ENCODE measurements at regions not wholly inside any gene's neighbourhood (a gene's known extent, or its start where the extent isn't known, plus 50 kb on each side); places are given as distances from the start of the nearest gene placed in this dataset.

DNA sequence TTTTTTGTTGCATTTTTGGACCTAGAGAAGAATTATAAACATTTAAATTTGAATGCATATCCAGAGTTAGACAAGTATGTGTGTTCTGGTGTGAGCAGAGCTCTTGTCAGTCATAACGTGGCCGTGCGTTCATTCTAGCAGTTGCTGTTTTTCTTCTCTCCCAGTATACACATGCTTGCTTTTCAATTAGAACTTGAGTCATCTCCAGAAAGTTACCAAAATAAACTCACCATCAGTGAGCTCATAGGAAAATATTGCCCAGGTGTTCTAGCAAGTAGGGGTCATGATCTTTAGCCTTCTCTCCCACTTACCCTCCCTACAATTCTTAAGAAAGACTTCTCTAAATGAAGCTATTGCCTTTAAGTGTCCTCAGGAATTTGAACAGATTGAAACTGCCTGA is 247.5 kb upstream of the TUT7 start (continued):
- TF ChIP-seq NRF1 (conservative IDR thresholded peaks at IDR 0.05 in 1 of 2, IDR thresholded peaks at IDR 0.05 in 1 of 2) = no peak
- TF ChIP-seq ZNF174 (CRISPR knock-in tag; IDR thresholded peaks at IDR 0.05) = no peak
- TF ChIP-seq FUS (optimal IDR thresholded peaks at IDR 0.05; ENCODE audit: low read depth, low read length) = no peak

DNA sequence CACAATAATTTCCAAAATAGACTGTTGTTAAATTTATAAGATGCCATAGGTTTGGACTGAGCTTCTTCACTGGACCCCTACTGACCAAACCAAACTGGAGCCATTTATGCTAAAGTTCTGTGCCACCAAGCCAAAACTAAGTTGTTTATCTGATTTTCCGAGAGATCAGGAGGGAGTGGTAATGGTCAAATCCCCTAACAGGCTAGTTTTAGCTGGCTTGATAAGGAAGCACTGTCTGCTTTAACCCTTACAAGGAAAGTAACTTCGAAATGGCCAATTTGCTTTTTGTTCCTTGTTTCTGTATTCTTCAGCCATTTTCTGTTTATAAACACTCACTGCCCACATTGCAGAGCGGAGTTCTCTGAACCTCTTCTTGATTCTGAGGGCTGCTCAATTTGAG is 246.8 kb upstream of the TUT7 start:
- H3K4me2 ChIP-seq (ENCODE audit: insufficient read depth, low read length) = no peak overlapping the region
- ChIA-PET CTCF (ENCODE audit: low intra/inter-chr PET ratio) (no interaction called here), POLR2A (interaction anchor here (0.8 to 1.2 kb wide), 2 partner anchors 15 to 368 kb away, joined by 3 read pairs; no protein-coding TSS in a partner anchor)
- H3K9ac ChIP-seq (ENCODE audit: insufficient read depth in 1 of 2, low read depth in 2 of 2, low read length in 2 of 2) = no peak overlapping the region
- ATAC-seq (no peak), FAIRE-seq (no peak), DNase-seq (ENCODE audit: extremely low read depth in 1 of 4, low spot score in 3 of 4) (no peak)
- H3K4me3 ChIP-seq = no peak overlapping the region
- no TSS peak for BruUV-seq (replicated peaks)
- WGBS (ENCODE audit: insufficient coverage, low coverage, missing lambda C conversion rate) = 0% methylated on average over 3 of the region's 3 CpGs
- no peak overlapping the region for H3K27ac ChIP-seq (ENCODE audit: extremely low read depth, low read depth, low read length)
- H3K27me3 ChIP-seq (ENCODE audit: control insufficient read depth in 2 of 2, insufficient read depth in 2 of 2, low read length in 2 of 2) = no peaks in the 10 kb centered on the region
- no peaks in the 10 kb centered on the region for H3K4me1 ChIP-seq (replicated peaks in 1 of 2; ENCODE audit: control insufficient read depth in 2 of 2, insufficient read depth in 2 of 2, low read length in 2 of 2)
- H4K20me1 ChIP-seq (replicated peaks; ENCODE audit: control insufficient read depth, insufficient read depth, low read length) = no peaks in the 10 kb centered on the region
- H3K9me3 ChIP-seq (replicated peaks; ENCODE audit: control insufficient read depth, insufficient read depth, low read depth, low read length) = no peaks in the 10 kb centered on the region
- no peaks in the 10 kb centered on the region for H3K36me3 ChIP-seq (ENCODE audit: control insufficient read depth, insufficient read depth, low read length)
- H3K9me1 ChIP-seq (ENCODE audit: control insufficient read depth, insufficient read depth, low read length) = no peaks in the 10 kb centered on the region
- in situ Hi-C loops (cut with MboI) = no loop called here
- H2AFZ ChIP-seq (ENCODE audit: low read depth, low read length) = no peak overlapping the region
- no peaks in the 10 kb centered on the region for H3K79me2 ChIP-seq (ENCODE audit: control insufficient read depth, insufficient read depth, low read length)
- intact Hi-C loops (cut with micrococcal nuclease) = no loop called here
- TF ChIP-seq SPI1 (IDR thresholded peaks at IDR 0.05; ENCODE audit: borderline replicate concordance, low read depth, low read length) (no peak), JUN (IDR thresholded peaks at IDR 0.05; ENCODE audit: borderline replicate concordance, low read depth, low read length) (no peak), JUN (CRISPR knock-in tag; IDR thresholded peaks at IDR 0.05; ENCODE audit: borderline replicate concordance) (no peak), NEUROD1 (IDR thresholded peaks at IDR 0.05; ENCODE audit: borderline replicate concordance, low read depth, low read length, partially characterized antibody) (no peak), CSDE1 (IDR thresholded peaks at IDR 0.05) (no peak), HNRNPK (IDR thresholded peaks at IDR 0.05; ENCODE audit: low read depth, low read length, poor library complexity, severe bottlenecking) (no peak), SMARCA4 (IDR thresholded peaks at IDR 0.05) (no peak)
- TF ChIP-seq, protein P1, sequence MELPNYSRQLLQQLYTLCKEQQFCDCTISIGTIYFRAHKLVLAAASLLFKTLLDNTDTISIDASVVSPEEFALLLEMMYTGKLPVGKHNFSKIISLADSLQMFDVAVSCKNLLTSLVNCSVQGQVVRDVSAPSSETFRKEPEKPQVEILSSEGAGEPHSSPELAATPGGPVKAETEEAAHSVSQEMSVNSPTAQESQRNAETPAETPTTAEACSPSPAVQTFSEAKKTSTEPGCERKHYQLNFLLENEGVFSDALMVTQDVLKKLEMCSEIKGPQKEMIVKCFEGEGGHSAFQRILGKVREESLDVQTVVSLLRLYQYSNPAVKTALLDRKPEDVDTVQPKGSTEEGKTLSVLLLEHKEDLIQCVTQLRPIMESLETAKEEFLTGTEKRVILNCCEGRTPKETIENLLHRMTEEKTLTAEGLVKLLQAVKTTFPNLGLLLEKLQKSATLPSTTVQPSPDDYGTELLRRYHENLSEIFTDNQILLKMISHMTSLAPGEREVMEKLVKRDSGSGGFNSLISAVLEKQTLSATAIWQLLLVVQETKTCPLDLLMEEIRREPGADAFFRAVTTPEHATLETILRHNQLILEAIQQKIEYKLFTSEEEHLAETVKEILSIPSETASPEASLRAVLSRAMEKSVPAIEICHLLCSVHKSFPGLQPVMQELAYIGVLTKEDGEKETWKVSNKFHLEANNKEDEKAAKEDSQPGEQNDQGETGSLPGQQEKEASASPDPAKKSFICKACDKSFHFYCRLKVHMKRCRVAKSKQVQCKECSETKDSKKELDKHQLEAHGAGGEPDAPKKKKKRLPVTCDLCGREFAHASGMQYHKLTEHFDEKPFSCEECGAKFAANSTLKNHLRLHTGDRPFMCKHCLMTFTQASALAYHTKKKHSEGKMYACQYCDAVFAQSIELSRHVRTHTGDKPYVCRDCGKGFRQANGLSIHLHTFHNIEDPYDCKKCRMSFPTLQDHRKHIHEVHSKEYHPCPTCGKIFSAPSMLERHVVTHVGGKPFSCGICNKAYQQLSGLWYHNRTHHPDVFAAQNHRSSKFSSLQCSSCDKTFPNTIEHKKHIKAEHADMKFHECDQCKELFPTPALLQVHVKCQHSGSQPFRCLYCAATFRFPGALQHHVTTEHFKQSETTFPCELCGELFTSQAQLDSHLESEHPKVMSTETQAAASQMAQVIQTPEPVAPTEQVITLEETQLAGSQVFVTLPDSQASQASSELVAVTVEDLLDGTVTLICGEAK (IDR thresholded peaks at IDR 0.05) = no peak
- TF ChIP-seq, protein P1 (CRISPR knock-in tag; IDR thresholded peaks at IDR 0.05) = no peak

Measured in K562 (cell line).